ENCODE measurements at regions not wholly inside any gene's neighbourhood (a gene's known extent, or its start where the extent isn't known, plus 50 kb on each side); places are given as distances from the start of the nearest gene placed in this dataset.

DNA sequence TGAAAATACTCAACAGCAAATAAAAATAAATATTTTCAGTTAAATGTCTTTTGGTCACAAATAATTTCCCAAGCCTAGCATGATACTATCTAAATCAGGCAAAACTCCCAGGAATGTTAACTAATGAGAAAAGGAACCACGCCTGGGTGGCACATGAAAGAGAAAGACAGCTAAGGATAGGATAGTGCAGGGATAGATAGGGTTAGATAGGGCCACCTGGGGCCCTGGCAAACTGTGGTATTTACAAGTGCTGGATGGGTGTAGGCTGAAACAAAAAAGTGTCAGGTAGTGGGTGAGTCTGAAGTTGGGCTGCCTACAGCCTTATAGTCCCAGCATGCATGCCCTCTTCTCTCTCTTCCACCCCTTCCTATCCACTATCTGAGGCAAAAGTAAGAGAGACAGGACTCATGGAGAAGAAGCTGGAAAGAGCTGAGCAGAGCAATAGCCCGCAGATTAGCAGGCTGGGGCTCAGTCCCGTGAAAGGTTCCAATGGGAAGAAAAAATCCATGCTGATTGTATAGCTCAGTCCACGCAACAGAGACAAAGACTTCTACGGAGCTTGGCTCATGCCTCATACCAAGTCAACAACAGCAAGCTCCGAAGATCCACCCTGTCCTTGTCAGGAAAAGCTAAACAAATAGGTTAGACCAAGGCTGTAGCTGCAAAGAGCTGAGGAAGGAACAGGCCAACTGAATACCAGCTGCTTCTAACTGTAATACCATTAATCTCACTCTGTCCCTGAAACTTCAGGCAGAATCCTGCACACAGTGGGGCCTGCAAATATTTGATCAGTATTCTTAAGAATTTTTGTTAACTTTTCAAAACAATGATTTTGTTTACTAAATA is 342.1 kb upstream of the ATP11B start:
- TF ChIP-seq, protein P1, sequence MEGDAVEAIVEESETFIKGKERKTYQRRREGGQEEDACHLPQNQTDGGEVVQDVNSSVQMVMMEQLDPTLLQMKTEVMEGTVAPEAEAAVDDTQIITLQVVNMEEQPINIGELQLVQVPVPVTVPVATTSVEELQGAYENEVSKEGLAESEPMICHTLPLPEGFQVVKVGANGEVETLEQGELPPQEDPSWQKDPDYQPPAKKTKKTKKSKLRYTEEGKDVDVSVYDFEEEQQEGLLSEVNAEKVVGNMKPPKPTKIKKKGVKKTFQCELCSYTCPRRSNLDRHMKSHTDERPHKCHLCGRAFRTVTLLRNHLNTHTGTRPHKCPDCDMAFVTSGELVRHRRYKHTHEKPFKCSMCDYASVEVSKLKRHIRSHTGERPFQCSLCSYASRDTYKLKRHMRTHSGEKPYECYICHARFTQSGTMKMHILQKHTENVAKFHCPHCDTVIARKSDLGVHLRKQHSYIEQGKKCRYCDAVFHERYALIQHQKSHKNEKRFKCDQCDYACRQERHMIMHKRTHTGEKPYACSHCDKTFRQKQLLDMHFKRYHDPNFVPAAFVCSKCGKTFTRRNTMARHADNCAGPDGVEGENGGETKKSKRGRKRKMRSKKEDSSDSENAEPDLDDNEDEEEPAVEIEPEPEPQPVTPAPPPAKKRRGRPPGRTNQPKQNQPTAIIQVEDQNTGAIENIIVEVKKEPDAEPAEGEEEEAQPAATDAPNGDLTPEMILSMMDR (IDR thresholded peaks at IDR 0.05) = no peak
- no peak for TF ChIP-seq POLR2A (IDR thresholded peaks at IDR 0.05)

Measured in uterus (tissue), 2 donors.